Lower leg skin (tissue), 4 donors: ENCODE measurements at regions not wholly inside any gene's neighbourhood (a gene's known extent, or its start where the extent isn't known, plus 50 kb on each side); places are given as distances from the start of the nearest gene placed in this dataset.

ENCODE experiments used
- DNase-seq, 2 donors: peaks; one replicate each; pipeline ENCODE4 v3.0.0-alpha.2; 2019; ENCODE audit warnings: low spot score in 2 of 2
- H3K4me3 ChIP-seq: fragments of 200-600 bp; sonication (generic); 2 replicates; pipeline ENCODE4 v1.5.1; 2017; ENCODE audit warnings: mild to moderate bottlenecking, low read depth; ENCODE audit not compliant: poor library complexity, severe bottlenecking
- CTCF ChIP-seq, 3 donors: fragments of 450-650 bp; IDR thresholded peaks; one replicate each; pipeline ENCODE4 v1.5.1; 2016; ENCODE audit warnings: antibody characterized with exemption in 3 of 3, mild to moderate bottlenecking in 3 of 3, moderate library complexity in 2 of 3
- POLR2A ChIP-seq, 2 donors: fragments of 450-650 bp; IDR thresholded peaks; one replicate each; pipeline ENCODE4 v1.6.1; 2016 to 2017; ENCODE audit warnings: antibody characterized with exemption in 2 of 2, mild to moderate bottlenecking in 1 of 2, moderate library complexity in 1 of 2
- WGBS, 2 donors: methylation state at CpG; one replicate each; pipeline ENCODE4 v1.1.5; 2018; 5-methylcytosine and 5-hydroxymethylcytosine counted together
- intact Hi-C: fragments of 100-400 bp; cut with DNase I; formaldehyde crosslinking; loops from one replicate; pipeline ENCODE4 v1.15.0; 2023; ENCODE audit warnings: low total_unique reads

DNA sequence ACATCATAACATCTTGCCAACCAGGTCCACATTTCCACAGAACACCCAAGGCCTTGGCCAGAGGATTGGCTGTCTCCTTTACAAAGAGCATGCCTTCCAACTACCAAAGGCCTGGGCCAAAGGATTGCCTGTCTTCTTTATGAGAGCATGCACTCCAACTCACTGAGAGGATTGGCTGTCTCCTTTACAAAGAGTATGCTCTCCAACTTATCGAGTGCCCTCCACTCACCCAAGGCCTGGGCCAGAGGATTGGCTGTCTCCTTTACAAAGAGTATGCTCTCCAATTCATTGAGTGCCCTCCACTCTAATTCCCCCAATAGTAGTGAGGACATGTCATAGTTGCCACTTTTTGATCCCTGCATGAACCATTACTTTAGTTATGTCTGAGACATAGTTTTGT, 79.9 kb upstream of the TAS2R1 start:
- DNase-seq, result no peak
- intact Hi-C loops, result no loop called here
- 69 to 81% methylated on average over 1 of the region's 1 CpG for WGBS, 2 donors
- no peak overlapping the region for H3K4me3 ChIP-seq
- TF ChIP-seq POLR2A (IDR thresholded peaks at IDR 0.05) (no peak), CTCF (IDR thresholded peaks at IDR 0.05) (no peak)

DNA sequence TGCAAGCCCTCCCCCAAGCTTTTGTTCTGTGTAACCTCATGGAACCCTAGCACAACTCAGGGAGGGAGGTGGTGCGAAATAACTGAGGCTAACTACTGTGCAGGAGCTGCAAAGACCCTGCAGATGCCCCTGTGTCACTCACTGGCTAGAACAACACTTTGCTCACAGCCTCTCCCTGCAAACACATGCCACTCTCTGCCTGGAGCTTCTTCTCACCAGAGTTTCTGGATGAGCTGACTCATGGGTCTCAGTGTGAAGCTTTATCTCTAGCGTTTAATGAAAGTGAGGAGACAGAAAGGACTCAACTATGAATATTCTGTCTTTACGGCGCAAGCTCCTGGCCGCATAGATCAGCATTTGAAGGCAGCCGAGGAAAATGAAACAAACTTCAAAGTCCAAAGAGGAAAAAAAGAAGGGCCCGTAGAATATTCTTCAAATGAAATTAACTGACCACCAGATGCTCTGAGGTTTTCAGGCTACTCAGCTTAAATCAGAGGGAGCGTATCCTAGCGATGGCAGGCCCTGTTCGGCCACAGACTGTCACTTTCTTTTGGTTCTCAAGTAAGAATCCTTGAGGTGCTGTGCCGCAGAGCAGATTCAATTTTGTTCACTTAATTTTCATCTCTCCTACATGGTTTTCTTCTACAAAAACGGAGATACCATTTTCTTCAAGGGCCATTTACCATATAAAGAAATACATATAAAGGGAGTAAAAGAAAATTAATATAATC, 77.7 kb upstream of the TAS2R1 start:
- no peak overlapping the region for H3K4me3 ChIP-seq
- no peak for DNase-seq
- 87 to 90% methylated on average over 12 of the region's 12 CpGs for WGBS, 2 donors
- intact Hi-C loops, result no loop called here
- TF ChIP-seq POLR2A (IDR thresholded peaks at IDR 0.05) (no peak), CTCF (IDR thresholded peaks at IDR 0.05) (no peak)

- no peak for TF ChIP-seq CTCF (IDR thresholded peaks at IDR 0.05)
- no peak for TF ChIP-seq POLR2A (IDR thresholded peaks at IDR 0.05)
- no peak overlapping the region for H3K4me3 ChIP-seq
- WGBS, 2 donors, result 59 to 68% methylated on average over 3 of the region's 3 CpGs
- DNase-seq, result no peak
- intact Hi-C loops, result no loop called here
Observed at GRCh38 chr5:9699681-9700080, 69.5 kb upstream of the TAS2R1 start.

- TF ChIP-seq CTCF (IDR thresholded peaks at IDR 0.05) (no peak), POLR2A (IDR thresholded peaks at IDR 0.05) (no peak)
- DNase-seq, result no peak
- intact Hi-C loops, result no loop called here
- H3K4me3 ChIP-seq, result no peak overlapping the region
- WGBS, 2 donors, result 67 to 69% methylated on average over 2 of the region's 2 CpGs
Observed at GRCh38 chr5:9698841-9699240, 68.7 kb upstream of the TAS2R1 start.

DNA sequence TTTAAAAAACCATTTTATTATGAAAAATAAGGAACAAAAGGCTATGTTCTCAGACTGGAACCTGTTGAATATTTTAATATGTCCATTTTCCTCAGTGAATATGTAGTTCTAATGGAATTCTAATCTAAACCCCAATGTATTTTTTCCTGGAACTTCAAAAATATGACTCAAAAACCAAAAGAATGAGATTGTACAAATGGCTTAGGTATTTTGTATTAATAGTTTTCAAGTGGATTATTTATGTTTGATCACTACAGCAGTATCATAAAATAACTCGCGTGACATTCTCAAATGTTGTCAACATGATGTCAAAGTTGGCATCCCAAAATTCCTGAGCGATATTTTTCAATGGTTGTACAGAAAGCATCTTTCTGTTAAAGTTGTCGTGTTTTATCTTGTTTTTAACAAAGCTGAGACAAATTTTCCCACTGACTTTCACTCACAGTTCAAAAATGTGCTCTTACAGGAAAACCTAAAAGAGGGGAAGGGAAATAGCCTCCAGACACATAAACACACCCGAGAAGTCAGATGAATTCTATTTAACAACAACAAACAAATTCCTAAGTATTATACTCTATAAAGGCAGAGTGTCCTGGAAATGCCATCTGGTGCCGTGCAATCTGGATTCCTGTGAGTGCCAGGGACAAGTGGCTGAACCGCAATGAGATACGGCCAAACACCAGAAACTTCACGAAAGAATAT, 68.1 kb upstream of the TAS2R1 start:
- TF ChIP-seq CTCF (IDR thresholded peaks at IDR 0.05) (no peak), POLR2A (IDR thresholded peaks at IDR 0.05) (no peak)
- intact Hi-C loops, result no loop called here
- no peak for DNase-seq
- no peak overlapping the region for H3K4me3 ChIP-seq
- 37 to 42% methylated on average over 9 of the region's 9 CpGs for WGBS, 2 donors
